ENCODE measurements at regions not wholly inside any gene's neighbourhood (a gene's known extent, or its start where the extent isn't known, plus 50 kb on each side); places are given as distances from the start of the nearest gene placed in this dataset.
"Not testable (repeated sequence)": the region's sequence is repeated elsewhere in the genome, so short reads cannot be mapped to it uniquely, and the experiment has no call there.

DNA sequence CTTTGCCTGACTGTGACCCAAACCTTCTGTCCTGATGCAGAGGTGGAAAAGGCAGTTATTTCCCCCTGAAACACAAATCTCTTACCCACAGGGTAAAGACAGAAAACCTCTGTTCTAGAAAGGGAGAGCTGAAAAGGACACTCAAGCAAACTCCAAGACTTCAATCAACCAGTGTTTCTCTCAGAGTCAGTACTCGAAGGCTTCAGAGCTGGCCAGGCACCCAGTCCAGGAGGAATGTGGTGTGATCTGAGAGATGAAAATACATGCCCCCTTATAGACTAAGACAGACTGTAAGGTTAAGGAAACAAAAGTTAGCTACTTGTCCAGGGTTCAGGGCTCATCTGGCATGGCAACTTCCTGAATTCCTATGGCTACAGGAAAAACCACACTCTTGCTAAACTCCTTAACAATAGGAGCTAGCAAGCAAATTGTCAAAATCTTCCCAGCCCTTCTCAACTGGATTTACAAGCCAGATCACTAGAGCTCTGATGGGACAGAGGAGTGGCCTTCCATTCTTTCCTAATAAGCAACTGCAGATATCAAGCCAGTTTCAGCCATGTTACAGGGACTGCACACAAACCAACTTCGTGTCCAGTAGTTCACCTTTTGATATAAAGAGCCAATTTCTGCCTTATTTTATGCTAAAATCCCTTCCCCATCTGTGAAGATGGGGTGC, 110.9 kb downstream of the PPIAL4G start:
- TF ChIP-seq, protein P1, sequence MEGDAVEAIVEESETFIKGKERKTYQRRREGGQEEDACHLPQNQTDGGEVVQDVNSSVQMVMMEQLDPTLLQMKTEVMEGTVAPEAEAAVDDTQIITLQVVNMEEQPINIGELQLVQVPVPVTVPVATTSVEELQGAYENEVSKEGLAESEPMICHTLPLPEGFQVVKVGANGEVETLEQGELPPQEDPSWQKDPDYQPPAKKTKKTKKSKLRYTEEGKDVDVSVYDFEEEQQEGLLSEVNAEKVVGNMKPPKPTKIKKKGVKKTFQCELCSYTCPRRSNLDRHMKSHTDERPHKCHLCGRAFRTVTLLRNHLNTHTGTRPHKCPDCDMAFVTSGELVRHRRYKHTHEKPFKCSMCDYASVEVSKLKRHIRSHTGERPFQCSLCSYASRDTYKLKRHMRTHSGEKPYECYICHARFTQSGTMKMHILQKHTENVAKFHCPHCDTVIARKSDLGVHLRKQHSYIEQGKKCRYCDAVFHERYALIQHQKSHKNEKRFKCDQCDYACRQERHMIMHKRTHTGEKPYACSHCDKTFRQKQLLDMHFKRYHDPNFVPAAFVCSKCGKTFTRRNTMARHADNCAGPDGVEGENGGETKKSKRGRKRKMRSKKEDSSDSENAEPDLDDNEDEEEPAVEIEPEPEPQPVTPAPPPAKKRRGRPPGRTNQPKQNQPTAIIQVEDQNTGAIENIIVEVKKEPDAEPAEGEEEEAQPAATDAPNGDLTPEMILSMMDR (IDR thresholded peaks at IDR 0.05) = not testable (repeated sequence)
- not testable (repeated sequence) for TF ChIP-seq POLR2A (IDR thresholded peaks at IDR 0.05)

Data from testis (tissue), 2 donors.